MG63 (cell line): ENCODE measurements at regions not wholly inside any gene's neighbourhood (a gene's known extent, or its start where the extent isn't known, plus 50 kb on each side); places are given as distances from the start of the nearest gene placed in this dataset.
"Not testable (repeated sequence)": the region's sequence is repeated elsewhere in the genome, so short reads cannot be mapped to it uniquely, and the experiment has no call there.

Experiments
- DNase-seq: peaks from one replicate; pipeline ENCODE4 v3.0.0-alpha.2; 2020
- H3K27me3 ChIP-seq: fragments of 250-450 bp; sonication (Bioruptor Pico); 2 replicates; pipeline ENCODE4 v1.5.1; 2020; ENCODE audit warnings: mild to moderate bottlenecking, moderate library complexity
- H3K36me3 ChIP-seq: fragments of 250-450 bp; sonication (Bioruptor Pico); 2 replicates; pipeline ENCODE4 v1.5.1; 2020; ENCODE audit warnings: mild to moderate bottlenecking, moderate library complexity
- H3K4me3 ChIP-seq: fragments of 250-450 bp; sonication (Bioruptor Pico); 2 replicates; pipeline ENCODE4 v1.5.1; 2020; ENCODE audit warnings: mild to moderate bottlenecking, moderate library complexity
- H3K9me3 ChIP-seq: fragments of 250-450 bp; sonication (Bioruptor Pico); 2 replicates; pipeline ENCODE4 v1.5.1; 2020; ENCODE audit warnings: mild to moderate bottlenecking, moderate library complexity

DNA sequence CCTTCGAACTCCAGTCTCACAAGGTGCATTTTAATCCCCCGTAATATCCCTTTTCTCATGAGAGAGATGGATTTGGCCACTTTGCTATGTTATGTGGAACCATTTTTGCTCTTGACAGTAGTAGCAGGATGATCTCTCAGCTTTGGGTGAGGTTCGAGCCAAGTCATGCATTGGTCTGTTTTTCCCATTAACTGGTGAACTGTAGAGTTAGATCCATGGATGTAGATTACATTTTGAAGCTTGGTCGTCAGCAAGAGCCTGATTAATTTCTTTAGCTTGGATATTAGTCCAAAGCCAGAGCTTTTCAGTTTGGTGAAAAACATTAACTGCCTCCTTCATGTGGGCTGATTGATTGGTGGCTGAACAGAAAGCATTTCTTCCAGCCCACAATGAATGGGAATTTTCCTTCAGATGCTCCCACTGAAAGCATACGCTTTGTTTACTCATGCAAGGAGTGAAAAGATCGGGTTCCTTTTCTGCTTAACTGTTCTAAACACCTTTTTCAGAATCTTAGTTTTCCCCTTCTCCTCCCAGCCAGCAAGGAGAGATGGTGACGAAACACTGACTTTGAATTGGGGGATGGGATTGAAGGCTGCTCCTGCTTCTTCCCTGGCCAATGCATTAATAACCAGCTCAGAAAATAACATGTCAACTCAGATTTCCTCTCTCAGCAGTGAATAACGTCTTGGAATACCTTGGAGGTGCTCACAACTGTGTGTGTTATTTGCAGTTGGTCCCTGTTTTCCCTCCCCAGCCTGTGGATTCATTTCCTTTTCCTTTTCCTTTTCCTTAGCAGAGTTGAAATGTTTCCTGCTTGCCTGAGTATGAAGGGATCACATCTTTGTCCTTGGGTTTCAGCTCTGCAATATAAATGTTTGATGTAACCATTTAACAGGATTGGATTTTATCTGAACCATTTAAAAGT, 351.8 kb upstream of the FZD8 start:
- no peak for DNase-seq
- H3K27me3 ChIP-seq: no peaks in the 10 kb centered on the region
- no peaks in the 10 kb centered on the region; the same call in 1 of the 2 replicates for H3K9me3 ChIP-seq
- H3K36me3 ChIP-seq: no peaks in the 10 kb centered on the region
- H3K4me3 ChIP-seq: no peak overlapping the region

DNA sequence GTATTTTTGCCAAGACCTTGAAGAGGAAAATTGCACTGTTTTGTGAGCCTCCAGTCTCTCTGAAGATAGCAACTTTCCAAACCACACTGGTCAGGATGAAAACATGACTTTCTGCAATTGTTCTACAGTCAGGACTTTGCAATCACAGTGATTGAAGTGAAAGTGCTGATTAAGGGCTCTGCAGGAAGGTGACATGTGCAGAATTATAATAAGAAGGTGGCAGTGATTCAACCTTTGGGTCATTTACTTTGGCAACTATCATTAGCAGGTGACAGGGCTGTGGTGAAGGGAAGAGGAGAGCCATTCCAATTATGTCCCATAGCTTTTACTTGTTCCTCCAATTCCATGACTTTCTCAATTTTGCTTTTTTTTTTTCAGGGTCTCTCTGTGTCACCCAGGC, 350.0 kb upstream of the FZD8 start:
- H3K4me3 ChIP-seq: no peak overlapping the region
- no peak for DNase-seq
- no peaks in the 10 kb centered on the region for H3K27me3 ChIP-seq

DNA sequence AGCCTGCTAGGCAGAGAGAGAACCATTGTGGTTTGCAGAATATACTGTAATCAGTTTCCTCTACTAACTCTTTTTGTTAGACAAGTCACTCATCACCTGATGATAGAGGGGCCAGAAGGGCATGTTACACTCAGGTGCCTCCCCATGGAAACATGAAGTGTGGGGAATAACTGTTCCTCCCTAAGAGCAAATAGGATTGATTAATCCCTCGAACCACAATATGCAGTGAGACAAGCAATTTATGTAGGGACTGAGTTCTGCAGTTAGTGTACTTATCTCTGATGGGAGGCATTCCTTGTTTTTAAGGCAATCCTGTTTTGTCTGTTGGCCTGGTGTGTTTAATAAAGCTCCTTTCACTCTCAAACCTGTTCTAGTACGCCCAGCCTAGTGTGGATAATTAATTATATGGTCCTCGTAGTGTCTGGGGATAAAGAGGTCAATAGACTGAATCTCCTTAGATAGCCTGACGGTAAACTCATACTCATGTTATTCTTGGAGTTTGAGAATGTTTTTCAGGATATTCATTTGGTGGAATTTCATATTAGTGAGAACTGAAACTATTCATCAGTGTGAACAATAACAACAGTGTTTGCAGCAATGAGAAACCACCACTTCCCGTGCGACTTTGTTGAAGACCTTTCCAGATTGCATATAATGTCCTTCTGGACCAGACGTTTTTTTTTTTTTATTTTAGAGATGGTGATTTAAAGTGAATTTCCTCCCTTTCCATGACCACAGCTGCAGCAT, 344.8 kb upstream of the FZD8 start:
- no peak for DNase-seq
- Histone ChIP-seq H3K27me3 (no peaks in the 10 kb centered on the region), H3K4me3 (no peak overlapping the region), H3K9me3 (no peaks in the 10 kb centered on the region; the same call in 1 of the 2 replicates), H3K36me3 (no peaks in the 10 kb centered on the region)

More for the DNA sequence above, 350.0 kb upstream of the FZD8 start:
- Histone ChIP-seq H3K36me3 (no peaks in the 10 kb centered on the region), H3K9me3 (no peaks in the 10 kb centered on the region; the same call in 1 of the 2 replicates)

DNA sequence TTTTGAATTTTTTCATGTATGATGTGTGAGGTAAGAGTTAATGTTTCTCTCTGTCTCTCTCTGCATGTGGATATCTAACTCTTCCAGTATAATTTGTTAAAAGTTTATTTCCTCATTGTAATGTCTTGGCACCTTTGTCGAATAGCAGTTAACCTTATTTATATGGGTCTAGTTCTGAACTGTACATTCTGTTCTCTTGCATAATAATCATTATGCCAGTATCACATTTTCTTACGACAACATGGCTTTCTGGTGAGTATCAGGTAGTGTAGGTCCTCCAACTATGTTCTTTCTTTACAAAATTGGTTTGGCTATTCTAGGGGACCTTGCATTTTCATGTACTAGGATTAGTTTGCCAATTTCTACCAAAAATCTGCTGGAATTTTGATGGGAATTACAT, 337.0 kb upstream of the FZD8 start:
- Histone ChIP-seq H3K9me3 (no peaks in the 10 kb centered on the region), H3K4me3 (no peak overlapping the region), H3K36me3 (no peaks in the 10 kb centered on the region), H3K27me3 (no peaks in the 10 kb centered on the region)
- no peak for DNase-seq

DNA sequence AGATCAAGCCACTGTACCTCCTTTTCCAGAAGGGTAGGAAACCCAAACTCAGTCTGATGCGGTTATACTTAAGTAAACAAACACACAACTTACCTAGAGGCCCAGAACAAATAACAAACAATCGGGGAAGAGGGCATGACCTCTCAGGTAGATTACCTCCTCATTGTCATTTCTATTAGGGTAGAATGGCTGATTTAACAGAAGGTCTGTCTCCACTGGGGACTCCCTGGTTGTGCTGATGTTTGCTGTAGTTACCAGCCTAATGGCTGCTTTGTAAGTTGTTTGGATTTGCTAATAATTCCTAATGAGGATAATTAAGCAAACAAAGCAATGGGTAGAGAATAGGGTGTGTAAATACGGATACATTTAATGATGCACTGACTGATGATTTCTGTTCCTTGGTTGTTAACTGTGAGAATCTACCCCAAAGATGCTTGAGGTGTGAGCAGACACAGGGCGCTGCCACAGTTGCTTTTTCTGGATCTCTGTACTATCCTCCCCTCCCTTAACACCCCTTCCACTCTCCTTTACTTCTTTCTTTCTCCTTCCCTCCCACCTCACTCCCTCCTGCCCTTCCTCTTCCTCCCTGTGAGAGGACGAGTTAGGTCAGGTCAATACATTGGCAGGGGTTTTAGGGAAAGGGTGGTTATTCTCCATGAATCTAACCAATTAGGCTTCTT, 332.0 kb upstream of the FZD8 start:
- not testable (repeated sequence) for H3K9me3 ChIP-seq, H3K36me3 ChIP-seq, DNase-seq, H3K27me3 ChIP-seq, H3K4me3 ChIP-seq

DNA sequence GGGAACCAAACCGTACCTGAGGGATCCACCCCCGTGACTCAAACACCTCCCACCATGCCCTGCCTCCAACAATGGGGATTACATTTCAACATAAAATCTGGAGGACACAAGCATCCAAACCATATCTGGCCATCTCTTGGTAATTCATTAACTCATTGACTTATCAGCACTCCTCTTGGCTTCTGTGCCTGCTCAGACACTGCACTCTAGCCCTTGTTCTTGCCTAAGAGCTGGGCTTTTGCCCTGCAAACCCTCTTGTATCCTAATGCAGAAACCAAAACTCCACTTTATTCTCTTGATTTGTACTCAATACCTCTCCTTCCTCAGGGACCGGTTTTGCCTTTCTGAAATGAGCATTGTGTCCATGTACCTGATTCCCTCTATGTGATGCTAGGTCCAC, 330.2 kb upstream of the FZD8 start:
- no peak for DNase-seq
- Histone ChIP-seq H3K36me3 (no peaks in the 10 kb centered on the region), H3K4me3 (no peak overlapping the region), H3K9me3 (no peaks in the 10 kb centered on the region), H3K27me3 (no peaks in the 10 kb centered on the region)

DNA sequence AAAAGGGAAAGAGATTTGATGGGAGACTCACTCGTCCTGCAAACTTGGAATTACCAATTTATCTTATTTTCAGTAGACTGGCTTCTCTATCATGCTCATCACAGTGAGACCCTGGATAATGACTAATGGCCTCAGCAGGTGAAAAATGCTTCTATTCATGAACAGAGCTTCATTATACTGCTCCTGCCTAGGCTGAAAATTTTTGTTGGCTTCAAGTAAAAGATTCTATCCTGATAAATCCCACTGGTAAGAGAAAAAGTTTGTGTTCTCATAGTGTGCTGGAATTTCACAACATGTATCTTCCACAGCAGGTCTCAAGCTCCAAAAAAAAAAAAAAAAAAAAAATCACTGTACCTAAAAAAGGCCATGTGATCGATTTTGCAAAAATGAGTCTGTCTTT, 329.3 kb upstream of the FZD8 start:
- no peak overlapping the region for H3K4me3 ChIP-seq
- no peaks in the 10 kb centered on the region for H3K27me3 ChIP-seq
- no peak for DNase-seq
- no peaks in the 10 kb centered on the region for H3K9me3 ChIP-seq
- no peaks in the 10 kb centered on the region for H3K36me3 ChIP-seq

DNA sequence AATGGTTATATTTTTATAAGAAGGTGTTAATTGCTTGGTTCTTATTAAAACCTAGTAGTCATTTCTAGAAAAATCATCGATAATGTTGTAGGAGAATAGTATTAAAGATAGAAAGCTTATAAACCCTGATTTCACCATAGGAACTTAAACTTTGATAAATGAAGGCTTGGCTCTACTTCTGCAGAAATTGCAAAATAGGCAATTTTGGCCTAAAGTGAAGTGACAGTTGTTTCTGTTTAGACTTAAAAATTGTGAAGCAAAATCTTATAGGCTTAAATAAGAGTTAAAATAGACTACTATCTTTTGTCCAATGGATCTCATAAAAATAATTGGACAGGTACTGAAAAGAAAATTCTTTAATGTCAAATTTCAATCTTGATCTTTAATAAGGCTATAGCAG, 321.6 kb upstream of the FZD8 start:
- no peak for DNase-seq

DNA sequence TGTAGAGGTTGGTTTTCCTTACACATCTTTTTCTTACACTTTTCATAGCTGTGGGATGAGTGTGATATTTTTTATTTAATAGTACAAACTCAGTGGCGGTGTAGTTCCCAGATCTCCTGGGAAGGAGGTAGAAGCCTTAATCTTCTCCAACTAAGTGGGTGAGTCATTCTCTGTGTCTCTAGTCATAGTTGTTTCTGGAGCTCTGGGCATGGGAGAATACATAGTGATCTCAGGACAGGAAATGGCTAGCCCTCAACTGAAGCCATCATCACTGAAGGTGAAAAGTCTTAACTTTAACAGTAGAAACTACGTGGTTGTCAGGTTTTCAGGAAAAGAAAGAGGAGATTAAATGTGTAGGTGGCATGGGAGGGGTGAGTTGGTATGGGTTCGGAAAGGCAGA, 319.4 kb upstream of the FZD8 start:
- no peaks in the 10 kb centered on the region for H3K36me3 ChIP-seq
- no peaks in the 10 kb centered on the region for H3K27me3 ChIP-seq
- no peaks in the 10 kb centered on the region for H3K9me3 ChIP-seq
- DNase-seq: no peak
- H3K4me3 ChIP-seq: no peak overlapping the region

More for the DNA sequence above, 321.6 kb upstream of the FZD8 start:
- Histone ChIP-seq H3K4me3 (no peak overlapping the region), H3K36me3 (no peaks in the 10 kb centered on the region), H3K27me3 (no peaks in the 10 kb centered on the region), H3K9me3 (no peaks in the 10 kb centered on the region)

DNA sequence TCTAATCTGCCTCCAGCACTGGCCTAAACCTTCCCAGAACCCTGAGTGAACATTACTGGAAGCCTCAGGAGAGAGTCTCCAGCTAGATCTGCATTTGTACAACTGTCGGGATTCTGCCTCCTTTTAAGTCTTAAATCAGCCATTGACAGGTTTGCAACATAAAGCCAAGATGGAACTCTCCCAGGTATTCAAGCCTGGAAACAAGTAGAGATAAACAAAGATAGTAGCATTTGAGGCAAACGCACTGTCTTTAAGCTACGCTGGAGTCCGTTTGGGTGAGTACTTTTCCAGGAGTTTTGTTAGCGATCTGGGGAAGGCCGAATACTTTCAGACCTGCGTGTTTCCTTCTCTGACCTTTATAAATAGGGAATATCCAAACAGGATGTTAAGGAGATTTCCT, 317.2 kb upstream of the FZD8 start:
- no peaks in the 10 kb centered on the region for H3K36me3 ChIP-seq
- DNase-seq: no peak
- H3K4me3 ChIP-seq: no peak overlapping the region
- no peaks in the 10 kb centered on the region for H3K9me3 ChIP-seq
- no peaks in the 10 kb centered on the region for H3K27me3 ChIP-seq

DNA sequence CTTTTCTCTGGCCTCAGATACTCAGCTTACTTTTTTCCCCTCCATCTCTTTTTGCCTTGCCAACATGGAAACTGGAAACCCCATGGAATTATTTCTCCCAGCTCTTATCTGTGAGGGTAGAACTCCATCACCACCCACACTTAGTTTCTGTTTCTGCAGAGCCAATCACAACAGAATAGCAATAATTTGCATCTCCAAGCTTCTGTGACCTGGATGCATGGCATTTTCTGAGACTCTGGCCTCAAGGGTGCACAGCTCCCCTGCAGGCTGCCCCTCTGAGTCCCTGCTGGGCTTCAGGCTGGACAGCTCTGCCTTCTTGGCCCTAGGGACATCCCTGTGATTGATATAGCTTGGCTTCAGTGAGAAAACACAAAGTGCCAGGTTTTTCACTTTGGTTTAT, 316.5 kb upstream of the FZD8 start:
- DNase-seq, H3K4me3 ChIP-seq, H3K27me3 ChIP-seq, H3K9me3 ChIP-seq, H3K36me3 ChIP-seq: not testable (repeated sequence)

DNA sequence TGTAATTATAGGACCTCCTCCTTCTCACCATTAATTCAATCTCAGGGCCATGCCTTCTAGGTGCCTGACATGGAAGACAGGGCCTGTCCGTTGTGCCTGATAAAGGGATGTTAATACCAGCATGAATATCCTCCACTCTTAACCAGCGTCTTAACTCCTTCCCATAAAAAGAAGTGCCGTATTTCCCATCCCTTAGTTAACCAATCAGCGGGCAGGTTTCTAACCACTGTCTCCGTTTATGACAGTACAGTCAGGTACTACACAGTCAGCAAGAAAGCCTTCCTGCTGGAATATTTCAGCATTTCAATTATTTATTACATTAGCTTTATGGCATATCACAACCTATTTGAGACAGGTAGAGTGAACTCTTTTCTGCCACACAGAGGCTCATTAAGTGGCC, 308.6 kb upstream of the FZD8 start:
- H3K4me3 ChIP-seq: no peak overlapping the region
- H3K9me3 ChIP-seq: no peaks in the 10 kb centered on the region
- H3K27me3 ChIP-seq: no peaks in the 10 kb centered on the region
- no peaks in the 10 kb centered on the region for H3K36me3 ChIP-seq
- no peak for DNase-seq

DNA sequence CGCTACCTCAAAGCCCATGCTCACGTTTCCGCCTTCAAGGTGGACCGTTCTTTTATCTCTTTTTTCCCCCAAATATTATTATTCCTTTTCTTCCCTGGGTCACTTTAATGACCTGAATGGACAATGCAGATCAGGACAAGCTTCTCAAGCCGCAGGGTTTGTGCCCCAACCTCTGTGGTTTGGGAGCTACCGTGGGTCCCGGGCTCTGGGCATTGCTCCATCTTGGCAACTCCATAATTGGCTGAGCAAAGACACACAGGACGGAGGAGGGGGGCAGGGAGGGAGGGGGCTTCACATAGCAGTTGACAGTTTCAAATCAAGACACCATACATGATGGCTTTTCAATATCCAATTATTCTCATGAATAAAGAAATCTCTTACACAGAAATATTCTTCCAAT, 308.1 kb upstream of the FZD8 start:
- DNase-seq: no peak
- no peak overlapping the region for H3K4me3 ChIP-seq
- no peaks in the 10 kb centered on the region for H3K9me3 ChIP-seq
- H3K36me3 ChIP-seq: no peaks in the 10 kb centered on the region
- no peaks in the 10 kb centered on the region for H3K27me3 ChIP-seq

DNA sequence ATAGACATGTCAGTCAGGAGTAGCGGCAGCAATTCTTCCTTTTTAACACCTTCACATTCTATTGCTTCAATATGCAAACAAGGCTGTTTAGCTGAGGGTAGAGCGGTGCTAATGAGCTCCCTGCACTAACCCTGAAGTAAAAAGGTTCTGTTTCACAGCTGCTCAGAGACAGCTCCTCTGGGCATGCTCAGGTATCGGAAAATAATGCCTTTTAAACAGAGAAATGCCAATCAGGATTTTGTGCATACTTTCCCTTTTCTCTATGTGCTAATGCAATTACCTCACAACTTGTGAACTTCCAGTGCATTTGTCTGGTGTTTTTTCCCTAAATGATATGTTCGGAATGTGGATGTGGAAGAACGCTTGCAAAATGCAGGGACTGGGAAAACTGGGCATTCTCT, 307.7 kb upstream of the FZD8 start:
- Histone ChIP-seq H3K27me3 (no peaks in the 10 kb centered on the region), H3K36me3 (no peaks in the 10 kb centered on the region), H3K9me3 (no peaks in the 10 kb centered on the region), H3K4me3 (no peak overlapping the region)
- no peak for DNase-seq

DNA sequence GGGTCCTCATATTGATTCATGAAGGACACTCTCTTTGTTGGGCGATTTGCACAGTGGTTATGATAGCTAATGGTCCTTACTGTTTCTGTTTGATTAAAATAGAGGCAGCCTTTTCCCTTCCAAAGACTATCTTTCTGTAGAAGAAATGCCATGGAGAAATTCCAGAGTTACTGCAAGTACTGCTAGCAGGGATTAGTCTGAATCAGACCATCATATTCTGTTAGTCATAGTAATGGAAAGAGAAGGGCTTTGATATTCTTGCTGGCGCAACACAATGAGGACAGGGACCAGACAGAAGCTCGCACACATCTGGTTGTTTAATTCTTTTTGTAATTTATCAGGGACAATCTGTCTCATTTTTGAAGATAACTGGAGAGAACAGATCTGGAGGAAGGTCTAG, 304.5 kb upstream of the FZD8 start:
- no peaks in the 10 kb centered on the region for H3K9me3 ChIP-seq
- no peaks in the 10 kb centered on the region for H3K27me3 ChIP-seq
- DNase-seq: no peak
- no peaks in the 10 kb centered on the region for H3K36me3 ChIP-seq
- H3K4me3 ChIP-seq: no peak overlapping the region

DNA sequence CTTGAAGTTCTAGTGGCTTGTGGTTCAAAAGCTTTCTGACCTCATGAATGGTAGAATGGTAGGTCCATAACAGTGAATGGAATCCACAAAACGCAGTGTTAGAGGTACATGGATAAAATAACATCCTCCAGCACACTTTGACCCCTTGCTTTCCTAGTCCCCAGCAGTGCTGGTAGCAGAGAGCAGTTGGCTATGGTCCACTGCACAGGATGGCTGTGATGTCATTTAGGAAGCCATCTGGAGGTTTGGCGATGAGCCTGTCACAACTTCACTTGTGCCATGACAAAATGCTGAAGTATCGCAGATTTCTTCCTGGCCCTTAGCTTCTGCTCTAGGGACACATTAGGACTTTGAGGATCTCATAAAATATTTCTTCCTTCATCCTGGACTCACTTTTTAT, 300.0 kb upstream of the FZD8 start:
- Histone ChIP-seq H3K4me3 (no peak overlapping the region), H3K36me3 (no peaks in the 10 kb centered on the region), H3K27me3 (no peaks in the 10 kb centered on the region), H3K9me3 (no peaks in the 10 kb centered on the region)
- DNase-seq: no peak
